OCI-LY7 (cell line): ENCODE measurements at regions not wholly inside any gene's neighbourhood (a gene's known extent, or its start where the extent isn't known, plus 50 kb on each side); places are given as distances from the start of the nearest gene placed in this dataset.

Experiments
- BruUV-seq: library from RNA; stranded (reverse); fragments of 400-500 nt; replicated peaks from 2 replicates; lab custom pipeline; 2021; lab: Mats Ljungman, UMichigan
- CTCF ChIA-PET: fragments of 300-600 bp; sonication (Branson Sonifier 250); formaldehyde crosslinking; loops from one replicate; lab custom pipeline; 2022; ENCODE audit warnings: antibody characterized with exemption; ENCODE audit not compliant: unreplicated experiment; lab: Charles Lee
- POLR2A ChIA-PET: fragments of 300-600 bp; sonication (Branson Sonifier 250); formaldehyde crosslinking; loops from one replicate; lab custom pipeline; 2022; ENCODE audit warnings: antibody characterized with exemption; lab: Charles Lee
- DNase-seq: peaks from one replicate; pipeline ENCODE4 v3.0.0-alpha.2; 2015; ENCODE audit warnings: low spot score
- H2AFZ ChIP-seq: fragments of 200-600 bp; sonication (generic), shearing (Covaris generic); 2 replicates; pipeline ENCODE4 v1.6.1; 2014; ENCODE audit warnings: mild to moderate bottlenecking, antibody characterized with exemption, low read length, moderate library complexity
- H3K27ac ChIP-seq: fragments of 200-600 bp; sonication (generic); 2 replicates; pipeline ENCODE4 v1.5.1; 2014; ENCODE audit warnings: mixed run types, low read depth, mild to moderate bottlenecking, moderate library complexity, low read length, inconsistent platforms; ENCODE audit not compliant: poor library complexity, severe bottlenecking
- H3K36me3 ChIP-seq: fragments of 200-600 bp; sonication (generic); 2 replicates; pipeline ENCODE4 v1.6.1; 2014; ENCODE audit warnings: mild to moderate bottlenecking, antibody characterized with exemption, low read length, moderate library complexity, mixed read lengths; ENCODE audit not compliant: insufficient read depth
- H3K4me1 ChIP-seq: fragments of 200-600 bp; sonication (generic); 2 replicates; pipeline ENCODE4 v1.5.1; 2014; ENCODE audit warnings: mild to moderate bottlenecking, low read length; ENCODE audit not compliant: insufficient read depth, poor library complexity, severe bottlenecking
- H3K4me2 ChIP-seq: fragments of 200-600 bp; sonication (generic); 2 replicates; pipeline ENCODE4 v1.6.1; 2014; ENCODE audit warnings: mild to moderate bottlenecking, low read length
- H3K4me3 ChIP-seq: fragments of 200-600 bp; sonication (generic); 2 replicates; pipeline ENCODE4 v1.5.1; 2014; ENCODE audit warnings: mild to moderate bottlenecking, low read depth, low read length; ENCODE audit not compliant: poor library complexity, severe bottlenecking
- H3K79me2 ChIP-seq: fragments of 200-600 bp; sonication (generic); 2 replicates; pipeline ENCODE4 v1.6.1; 2016; ENCODE audit warnings: low read depth, mild to moderate bottlenecking, low read length, moderate library complexity, mixed read lengths; ENCODE audit not compliant: insufficient read depth
- H3K9me2 ChIP-seq: fragments of 200-600 bp; sonication (generic); 2 replicates; pipeline ENCODE4 v1.6.1; 2016; ENCODE audit warnings: mild to moderate bottlenecking, low read length, mixed read lengths; ENCODE audit not compliant: insufficient read depth
- H3K9me3 ChIP-seq: fragments of 200-600 bp; sonication (generic); 2 replicates; pipeline ENCODE4 v1.6.1; 2014; ENCODE audit warnings: mild to moderate bottlenecking, mixed run types, low read length, mixed read lengths
- H4K20me1 ChIP-seq: fragments of 200-600 bp; sonication (generic); 2 replicates; pipeline ENCODE4 v1.6.1; 2014; ENCODE audit warnings: mild to moderate bottlenecking, antibody characterized with exemption, low read length, moderate library complexity, mixed read lengths; ENCODE audit not compliant: insufficient read depth
- CTCF ChIP-seq: fragments of 200-600 bp; sonication (generic); conservative IDR thresholded peaks from 2 replicates; pipeline ENCODE4 v1.5.1; 2014; ENCODE audit warnings: mild to moderate bottlenecking, antibody characterized with exemption, low read length, moderate library complexity, mixed read lengths
- EZH2phosphoT487 ChIP-seq: fragments of 200-600 bp; sonication (generic); IDR thresholded peaks from 2 replicates; pipeline ENCODE4 v1.6.1; 2018; ENCODE audit warnings: low read depth, borderline replicate concordance, mild to moderate bottlenecking, mixed run types, antibody characterized with exemption, low read length, moderate library complexity, mixed read lengths
- intact Hi-C: fragments of 100-400 bp; cut with micrococcal nuclease; formaldehyde crosslinking; loops from one replicate; pipeline ENCODE4 v1.10.0; 2022; ENCODE audit not compliant: unreplicated experiment

- BruUV-seq: no TSS peak
- intact Hi-C loops: no loop called here
- Histone ChIP-seq H3K4me2 (no peak overlapping the region), H3K79me2 (no peaks in the 10 kb centered on the region), H3K27ac (no peak overlapping the region), H3K36me3 (no peaks in the 10 kb centered on the region), H3K9me3 (no peaks in the 10 kb centered on the region), H3K4me1 (no peaks in the 10 kb centered on the region), H3K9me2 (no peaks in the 10 kb centered on the region), H2AFZ (no peak overlapping the region), H4K20me1 (no peaks in the 10 kb centered on the region), H3K4me3 (no peak overlapping the region)
- POLR2A ChIA-PET: no interaction called here
- TF ChIP-seq CTCF (no peak), EZH2phosphoT487 (no peak)
- no peak for DNase-seq
- CTCF ChIA-PET: no interaction called here
Measured at GRCh38 chr2:145085612-145086011, 565.7 kb upstream of the ZEB2 start.

GRCh38 chr2:145080426-145080825 is 560.5 kb upstream of the ZEB2 start:
- BruUV-seq: no TSS peak
- CTCF ChIA-PET: no interaction called here
- no peaks in the 10 kb centered on the region for H3K36me3 ChIP-seq

More at GRCh38 chr2:145080426-145080825, 560.5 kb upstream of the ZEB2 start:
- H4K20me1 ChIP-seq: no peaks in the 10 kb centered on the region
- no peaks in the 10 kb centered on the region for H3K9me2 ChIP-seq
- intact Hi-C loops: no loop called here
- H3K9me3 ChIP-seq: no peaks in the 10 kb centered on the region
- TF ChIP-seq CTCF (no peak), EZH2phosphoT487 (no peak)
- POLR2A ChIA-PET: interaction anchor here (0.6 to 1.3 kb wide), 6 partner anchors 9 to 1623 kb away, joined by 3 to 4 read pairs (median 3); no protein-coding TSS in a partner anchor
- H2AFZ ChIP-seq: no peak overlapping the region
- no peaks in the 10 kb centered on the region for H3K4me1 ChIP-seq
- H3K4me3 ChIP-seq: no peak overlapping the region
- DNase-seq: no peak
- H3K27ac ChIP-seq: no peak overlapping the region
- no peak overlapping the region for H3K4me2 ChIP-seq
- no peaks in the 10 kb centered on the region for H3K79me2 ChIP-seq
